ENCODE measurements at regions not wholly inside any gene's neighbourhood (a gene's known extent, or its start where the extent isn't known, plus 50 kb on each side); places are given as distances from the start of the nearest gene placed in this dataset.
"Not testable (repeated sequence)": the region's sequence is repeated elsewhere in the genome, so short reads cannot be mapped to it uniquely, and the experiment has no call there.

DNA sequence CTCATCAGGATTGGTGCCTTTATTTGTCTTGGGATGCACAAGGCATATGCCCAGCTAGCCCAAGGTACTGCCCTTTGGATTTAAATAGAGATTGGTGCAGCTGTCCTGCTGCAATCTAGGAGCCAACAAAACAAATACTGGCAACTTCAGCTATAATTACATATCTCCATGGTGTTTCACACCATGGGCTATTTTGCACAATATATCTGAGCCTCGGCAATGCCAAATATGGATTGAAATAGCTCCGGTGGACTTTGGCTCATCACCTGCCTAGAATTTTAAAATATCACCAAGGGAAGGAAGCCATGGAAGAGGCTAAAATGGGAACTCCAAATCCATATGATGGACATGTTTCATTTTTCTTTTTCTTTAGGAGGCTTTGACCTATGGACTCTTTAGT lies 367.8 kb upstream of the UMPS start:
- Mint-ChIP-seq H3K4me3 (no peak overlapping the region), H3K36me3 (no peaks in the 10 kb centered on the region), H3K27ac (no peak overlapping the region), H3K27me3 (peaks cover 19% of the 10 kb centered on the region), H3K9me3 (no peaks in the 10 kb centered on the region), H3K4me1 (no peaks in the 10 kb centered on the region)
- ATAC-seq, result no peak

DNA sequence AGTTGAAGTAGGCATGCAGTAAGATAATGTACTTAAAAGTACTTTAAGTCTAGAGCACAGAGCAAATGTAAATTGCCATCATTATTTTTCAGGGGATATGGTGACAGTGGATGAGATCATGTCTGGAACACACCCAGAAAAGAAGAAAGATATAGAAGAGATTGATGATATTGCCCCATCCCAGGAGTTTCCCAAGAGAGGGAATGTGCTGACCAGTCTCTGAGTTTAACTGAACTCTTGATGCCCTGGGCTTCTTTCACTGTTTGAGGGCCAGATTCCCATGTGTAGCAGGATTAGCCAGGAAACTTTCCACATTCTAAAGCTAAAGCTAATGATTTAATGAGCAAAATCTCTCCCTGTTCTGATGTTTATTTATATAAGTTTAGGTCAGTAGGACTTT lies 366.8 kb upstream of the UMPS start:
- no peaks in the 10 kb centered on the region for H3K36me3 Mint-ChIP-seq
- no peak overlapping the region for H3K4me3 Mint-ChIP-seq
- no peak overlapping the region for H3K27ac Mint-ChIP-seq
- no peaks in the 10 kb centered on the region for H3K4me1 Mint-ChIP-seq
- ATAC-seq, result no peak
- no peaks in the 10 kb centered on the region for H3K9me3 Mint-ChIP-seq
- peaks cover 15% of the 10 kb centered on the region for H3K27me3 Mint-ChIP-seq

DNA sequence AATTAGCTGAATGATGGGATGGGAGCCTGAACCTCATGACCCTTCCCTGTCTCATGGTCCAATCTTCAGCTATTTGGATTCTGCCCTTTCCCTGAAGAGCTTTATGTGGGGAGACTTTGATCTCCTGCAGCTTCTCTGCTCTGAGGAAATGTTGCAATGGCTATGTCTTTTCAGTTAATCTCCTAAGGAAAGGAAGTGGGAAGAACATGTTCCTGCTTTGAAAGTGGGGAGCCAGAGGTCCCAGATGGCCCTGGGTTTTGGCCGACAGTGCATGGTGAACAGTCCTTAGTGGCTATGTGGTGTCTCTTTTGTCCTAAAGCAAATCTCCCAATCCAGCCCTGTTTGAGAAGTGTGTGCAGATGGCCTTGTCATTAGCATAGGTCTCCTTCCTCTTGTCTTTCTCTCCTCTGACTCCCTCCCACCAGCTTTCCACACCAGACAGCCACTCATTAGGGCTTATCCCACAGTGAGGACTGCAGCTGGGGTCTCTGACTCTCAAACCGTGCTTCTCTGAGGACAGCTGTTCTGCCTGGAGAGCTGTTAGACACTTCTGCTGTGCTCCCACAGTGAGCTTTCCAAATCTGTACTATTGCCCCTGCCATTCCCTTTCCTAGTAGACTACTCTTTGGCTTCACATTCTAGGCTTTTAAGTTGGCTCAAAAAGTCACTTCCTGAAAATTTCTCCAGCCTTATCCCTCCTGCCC lies 365.8 kb upstream of the UMPS start:
- Mint-ChIP-seq H3K9me3 (no peaks in the 10 kb centered on the region), H3K4me1 (no peaks in the 10 kb centered on the region)

DNA sequence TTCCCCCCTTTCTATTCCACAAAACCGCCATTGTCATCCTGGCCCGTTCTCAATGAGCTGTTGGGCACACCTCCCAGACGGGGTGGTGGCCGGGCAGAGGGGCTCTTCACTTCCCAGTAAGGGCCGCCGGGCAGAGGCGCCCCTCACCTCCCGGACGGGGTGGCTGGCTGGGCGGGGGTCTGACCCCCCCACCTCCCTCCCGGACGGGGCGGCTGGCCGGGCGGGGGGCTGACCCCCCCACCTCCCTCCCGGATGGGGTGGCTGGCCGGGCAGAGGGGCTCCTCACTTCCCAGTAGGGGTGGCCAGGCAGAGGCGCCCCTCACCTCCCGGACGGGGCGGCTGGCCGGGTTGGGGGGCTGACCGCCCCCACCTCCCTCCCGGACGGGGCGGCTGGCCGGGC lies 363.6 kb upstream of the UMPS start:
- H3K4me1 Mint-ChIP-seq, H3K27me3 Mint-ChIP-seq, H3K36me3 Mint-ChIP-seq, ATAC-seq, H3K9me3 Mint-ChIP-seq, H3K27ac Mint-ChIP-seq, H3K4me3 Mint-ChIP-seq: not testable (repeated sequence)

More for the DNA sequence above, 365.8 kb upstream of the UMPS start:
- Mint-ChIP-seq H3K27ac (no peak overlapping the region), H3K4me3 (no peak overlapping the region), H3K36me3 (no peaks in the 10 kb centered on the region), H3K27me3 (peaks cover 9% of the 10 kb centered on the region)
- ATAC-seq, result peak; percentile 43

DNA sequence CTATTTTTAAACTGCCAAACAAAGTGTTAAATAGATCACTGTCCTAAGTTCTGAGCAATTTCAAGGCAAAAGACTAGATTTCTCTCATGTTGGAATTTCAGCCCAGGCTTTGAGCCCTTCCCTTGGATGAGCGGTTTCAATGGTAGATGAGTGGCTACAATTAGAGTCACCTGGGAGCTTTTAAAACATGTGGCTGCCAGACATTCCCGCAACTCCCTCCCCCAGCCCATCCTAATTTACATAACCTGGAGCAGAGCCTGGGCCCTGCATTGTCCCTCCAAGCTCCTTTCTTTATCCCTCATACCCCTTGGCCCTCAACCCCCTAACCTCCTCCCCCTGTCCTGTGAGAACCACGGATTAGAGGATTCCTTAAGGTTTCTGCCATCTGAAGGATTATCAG lies 357.5 kb upstream of the UMPS start:
- Mint-ChIP-seq H3K4me3 (no peak overlapping the region), H3K27ac (no peak overlapping the region), H3K36me3 (no peaks in the 10 kb centered on the region), H3K9me3 (peaks cover 4% of the 10 kb centered on the region), H3K4me1 (no peaks in the 10 kb centered on the region), H3K27me3 (no peaks in the 10 kb centered on the region)
- ATAC-seq, result no peak

DNA sequence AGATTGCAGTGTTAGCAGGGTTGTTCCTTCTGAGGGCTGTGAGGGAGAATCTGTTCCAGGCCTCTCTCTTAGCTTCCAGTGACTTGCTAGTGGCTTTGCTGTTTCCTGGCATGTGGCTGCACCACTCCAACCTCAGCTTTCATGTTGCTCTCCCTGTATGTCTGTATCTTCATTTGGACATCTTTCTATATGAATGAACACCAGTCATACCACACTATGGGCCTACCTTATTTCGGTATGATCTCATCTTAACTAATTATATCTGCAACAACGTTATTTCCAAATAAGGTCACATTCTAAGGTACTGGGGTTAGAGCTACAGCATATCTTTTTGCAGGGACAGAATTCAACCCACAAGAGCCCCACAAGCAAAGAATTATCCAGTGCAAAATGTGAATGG lies 356.7 kb upstream of the UMPS start:
- Mint-ChIP-seq H3K4me1 (no peaks in the 10 kb centered on the region), H3K27me3 (no peaks in the 10 kb centered on the region), H3K4me3 (no peak overlapping the region), H3K9me3 (peaks cover 6% of the 10 kb centered on the region), H3K36me3 (no peaks in the 10 kb centered on the region), H3K27ac (no peak overlapping the region)
- ATAC-seq, result no peak

DNA sequence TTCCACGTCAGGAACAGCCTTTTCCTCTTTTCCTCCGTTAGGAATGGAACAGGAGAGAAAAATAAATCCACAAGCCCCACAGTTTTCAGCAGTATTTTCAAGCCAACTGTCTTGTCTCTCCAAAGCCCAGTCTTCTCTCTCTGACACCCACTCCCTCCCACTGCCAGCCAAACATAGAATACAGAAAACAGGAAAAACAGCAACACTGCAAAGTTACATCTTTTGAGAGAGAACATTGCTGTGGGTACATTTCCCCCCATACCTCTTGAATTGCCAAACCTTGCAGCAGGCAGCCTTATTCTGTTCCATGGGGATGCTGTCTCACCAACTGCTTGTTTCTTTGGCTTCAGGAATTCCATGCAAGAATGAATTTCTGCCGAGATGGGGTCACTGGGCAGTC lies 355.7 kb upstream of the UMPS start:
- H3K4me1 Mint-ChIP-seq, result no peaks in the 10 kb centered on the region
- no peaks in the 10 kb centered on the region for H3K27me3 Mint-ChIP-seq
- no peak overlapping the region for H3K27ac Mint-ChIP-seq
- H3K4me3 Mint-ChIP-seq, result no peak overlapping the region
- no peaks in the 10 kb centered on the region for H3K36me3 Mint-ChIP-seq
- peaks cover 6% of the 10 kb centered on the region for H3K9me3 Mint-ChIP-seq
- ATAC-seq, result no peak

DNA sequence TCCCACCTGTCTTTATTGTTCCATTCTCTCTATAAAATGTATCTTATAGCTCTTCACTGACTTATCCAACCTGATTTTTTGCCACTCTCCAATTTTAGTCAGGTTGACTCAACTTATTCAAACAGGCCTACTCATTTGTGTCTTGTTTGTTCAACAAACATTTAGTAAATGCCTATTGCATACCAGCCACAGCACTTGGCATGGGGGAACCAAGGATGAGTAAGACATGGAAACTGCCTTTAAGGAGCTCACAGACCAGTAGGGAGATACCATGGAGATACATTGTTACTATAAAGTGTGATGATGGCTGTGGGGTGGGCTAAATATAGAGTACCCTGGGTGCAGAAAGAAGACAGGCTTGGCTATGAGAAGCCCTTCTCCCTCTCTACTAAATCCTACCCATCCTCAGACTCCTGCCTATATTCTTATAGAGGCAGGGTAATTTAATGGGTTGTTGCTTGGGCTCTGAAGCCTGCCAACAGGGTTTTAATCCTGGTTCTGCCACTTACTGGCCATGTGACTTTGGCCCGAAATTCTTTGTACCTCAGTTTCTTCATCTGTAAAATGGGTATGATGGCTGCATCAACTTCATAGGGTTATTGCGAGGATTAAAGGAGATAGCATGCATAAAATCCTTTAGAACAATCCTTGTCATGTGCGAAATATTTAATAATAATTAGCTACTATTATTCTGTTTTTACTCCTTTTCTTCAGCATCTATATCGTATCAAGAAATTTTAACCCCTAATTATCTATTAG lies 348.5 kb upstream of the UMPS start:
- Mint-ChIP-seq H3K27ac (no peak overlapping the region), H3K27me3 (peaks cover 16% of the 10 kb centered on the region), H3K36me3 (no peaks in the 10 kb centered on the region), H3K9me3 (peaks cover 3% of the 10 kb centered on the region), H3K4me1 (no peaks in the 10 kb centered on the region), H3K4me3 (no peak overlapping the region)
- ATAC-seq, result no peak

DNA sequence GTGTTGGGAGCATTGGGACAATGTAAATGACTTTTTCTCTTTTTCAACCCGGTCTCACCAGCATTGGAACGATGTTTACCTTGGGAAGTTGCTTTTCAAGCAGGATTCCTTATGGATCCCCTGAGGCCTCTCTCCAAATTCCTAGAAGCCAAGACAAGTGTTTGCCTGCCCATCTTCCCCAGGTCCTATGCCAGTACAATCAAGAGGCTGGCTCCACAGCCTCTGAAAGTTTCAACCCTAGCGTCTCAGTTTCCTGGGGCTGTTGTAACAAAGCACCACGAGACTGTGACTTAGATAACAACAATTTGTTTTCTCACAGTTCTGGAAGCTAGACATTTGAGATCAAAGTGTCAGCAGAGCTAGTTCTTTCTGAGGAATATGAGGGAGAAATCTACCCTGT lies 347.2 kb upstream of the UMPS start:
- no peak overlapping the region for H3K27ac Mint-ChIP-seq
- no peak for ATAC-seq

DNA sequence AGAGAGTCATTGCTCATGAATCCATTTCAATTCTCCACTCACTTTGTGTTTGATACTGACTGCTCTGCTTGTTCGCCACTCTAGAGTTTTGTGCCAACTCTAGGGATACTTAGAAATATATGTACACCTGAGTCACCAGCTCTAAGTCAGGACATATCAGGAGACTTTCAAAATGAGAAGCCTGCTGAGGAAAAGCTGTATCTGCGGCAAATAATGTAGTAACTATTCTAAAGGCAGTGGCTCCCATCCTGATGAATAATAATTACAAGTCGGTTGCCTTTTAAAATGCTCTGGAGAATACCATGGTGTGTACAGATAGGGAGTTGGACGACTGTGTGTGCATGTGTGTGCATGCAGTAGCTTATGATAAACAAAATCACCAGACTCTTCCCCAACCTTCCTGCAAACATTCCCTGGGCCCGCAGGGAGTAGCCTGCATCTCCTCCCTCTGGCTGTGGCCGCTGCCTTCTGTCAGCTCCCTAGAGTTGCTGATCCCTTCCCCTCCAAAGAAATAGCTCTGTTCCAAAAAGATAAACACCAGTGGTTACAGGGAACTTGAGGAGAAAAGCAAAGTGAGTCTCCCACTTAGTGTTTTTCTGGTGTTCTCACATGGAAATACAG lies 346.3 kb upstream of the UMPS start:
- ATAC-seq, result no peak
- Mint-ChIP-seq H3K27ac (no peak overlapping the region), H3K4me3 (no peak overlapping the region), H3K9me3 (no peaks in the 10 kb centered on the region), H3K4me1 (no peaks in the 10 kb centered on the region), H3K27me3 (peaks cover 16% of the 10 kb centered on the region), H3K36me3 (no peaks in the 10 kb centered on the region)

More for the DNA sequence above, 347.2 kb upstream of the UMPS start:
- H3K36me3 Mint-ChIP-seq, result no peaks in the 10 kb centered on the region
- H3K9me3 Mint-ChIP-seq, result no peaks in the 10 kb centered on the region
- no peaks in the 10 kb centered on the region for H3K4me1 Mint-ChIP-seq
- H3K4me3 Mint-ChIP-seq, result no peak overlapping the region
- H3K27me3 Mint-ChIP-seq, result peaks cover 16% of the 10 kb centered on the region

DNA sequence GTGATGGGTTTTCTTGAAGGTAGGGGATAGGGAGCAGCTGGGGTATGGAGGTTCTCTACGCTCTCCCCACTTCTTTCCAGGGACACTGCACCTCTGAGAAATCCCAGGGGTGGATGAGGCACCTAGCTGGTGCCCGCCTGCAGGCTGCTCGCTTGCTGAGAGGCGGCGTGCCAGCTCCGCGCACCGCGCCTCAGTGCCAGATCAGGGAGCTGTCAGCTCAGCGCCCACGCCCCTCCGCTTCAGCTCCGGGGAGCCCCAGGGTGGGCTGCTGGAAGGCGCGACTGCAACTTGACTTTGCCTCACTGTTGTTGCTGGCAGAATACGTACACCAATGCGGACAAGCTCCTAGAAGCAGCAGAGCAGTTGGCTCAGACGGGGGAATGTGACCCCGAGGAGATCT lies 345.7 kb upstream of the UMPS start:
- ATAC-seq, result no peak
- Mint-ChIP-seq H3K27ac (no peak overlapping the region), H3K36me3 (no peaks in the 10 kb centered on the region), H3K27me3 (peaks cover 16% of the 10 kb centered on the region), H3K4me3 (no peak overlapping the region), H3K4me1 (no peaks in the 10 kb centered on the region), H3K9me3 (no peaks in the 10 kb centered on the region)

DNA sequence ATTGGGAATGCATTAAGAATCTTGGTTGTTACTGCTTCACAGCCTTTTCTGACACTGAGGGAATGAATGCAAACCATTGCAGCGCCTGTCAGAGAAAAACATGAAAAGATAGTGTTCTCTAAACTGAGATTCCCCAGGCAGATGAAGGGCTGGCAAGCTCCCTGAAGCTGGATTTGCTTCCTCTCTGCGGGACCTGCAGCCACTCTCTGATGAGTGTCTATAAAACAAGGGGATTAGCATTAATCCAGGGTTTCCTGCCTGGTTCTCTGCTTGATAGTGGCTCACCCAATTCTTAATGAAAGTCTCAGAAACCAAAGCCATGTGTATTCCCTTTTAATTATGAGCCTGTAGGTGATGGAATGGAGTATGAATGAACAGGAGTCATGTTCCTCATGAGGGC lies 344.3 kb upstream of the UMPS start:
- no peak for ATAC-seq
- Mint-ChIP-seq H3K27me3 (peaks cover 23% of the 10 kb centered on the region), H3K27ac (no peak overlapping the region), H3K4me1 (no peaks in the 10 kb centered on the region), H3K36me3 (no peaks in the 10 kb centered on the region), H3K9me3 (no peaks in the 10 kb centered on the region), H3K4me3 (no peak overlapping the region)

DNA sequence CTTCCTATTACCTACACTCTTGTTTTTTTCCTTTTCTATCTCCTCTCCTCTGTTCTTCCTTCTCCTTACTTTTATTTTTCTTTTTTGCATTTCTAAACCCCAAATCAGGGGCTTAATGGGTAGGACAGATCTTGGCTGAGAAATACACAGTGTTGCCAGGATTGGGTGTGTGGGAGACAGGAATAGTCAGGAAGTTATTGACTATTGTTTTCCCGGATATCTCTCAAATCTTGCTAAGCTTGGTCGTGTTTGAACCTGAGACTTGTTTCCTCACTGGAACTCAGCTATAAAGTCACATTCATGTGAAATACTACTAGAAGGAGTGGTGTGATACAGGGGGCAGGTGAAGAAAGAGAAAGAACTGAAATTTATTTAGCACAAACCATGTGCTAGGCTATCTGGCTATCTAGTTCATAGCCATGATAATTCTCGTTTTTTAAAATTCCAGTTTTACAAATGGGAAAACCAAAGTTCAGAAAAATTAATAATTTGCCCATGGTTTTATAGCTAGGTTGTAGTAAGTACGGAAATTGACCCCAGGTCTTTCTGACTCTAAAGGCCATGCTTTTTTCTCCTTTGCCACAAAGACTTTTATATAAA lies 343.2 kb upstream of the UMPS start:
- Mint-ChIP-seq H3K36me3 (no peaks in the 10 kb centered on the region), H3K4me3 (no peak overlapping the region), H3K27me3 (peaks cover 25% of the 10 kb centered on the region), H3K27ac (no peak overlapping the region), H3K4me1 (no peaks in the 10 kb centered on the region), H3K9me3 (no peaks in the 10 kb centered on the region)
- ATAC-seq, result no peak

DNA sequence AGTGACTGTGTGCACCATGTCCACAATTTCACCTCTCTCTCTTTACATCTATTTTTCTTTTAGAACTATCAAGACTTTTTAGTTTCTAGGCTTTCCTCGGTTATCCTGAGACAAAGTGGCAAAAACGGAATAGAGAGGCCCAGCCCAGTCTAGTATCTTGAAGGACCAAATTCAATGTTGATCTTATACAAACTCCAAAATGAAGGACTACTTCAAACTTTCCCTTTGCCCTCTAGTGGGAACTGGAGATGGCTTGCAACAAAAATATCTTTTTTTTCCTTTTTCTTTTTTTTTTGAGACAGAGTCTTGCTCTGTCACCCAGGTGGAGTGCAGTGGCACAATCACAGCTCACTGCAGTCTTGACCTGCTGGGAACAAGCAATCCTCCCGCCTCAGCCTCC lies 338.5 kb upstream of the UMPS start:
- no peak overlapping the region for H3K27ac Mint-ChIP-seq
- no peak overlapping the region for H3K4me3 Mint-ChIP-seq
- H3K36me3 Mint-ChIP-seq, result no peaks in the 10 kb centered on the region
- ATAC-seq, result no peak
- H3K4me1 Mint-ChIP-seq, result no peaks in the 10 kb centered on the region
- no peaks in the 10 kb centered on the region for H3K9me3 Mint-ChIP-seq
- peaks cover 9% of the 10 kb centered on the region for H3K27me3 Mint-ChIP-seq

DNA sequence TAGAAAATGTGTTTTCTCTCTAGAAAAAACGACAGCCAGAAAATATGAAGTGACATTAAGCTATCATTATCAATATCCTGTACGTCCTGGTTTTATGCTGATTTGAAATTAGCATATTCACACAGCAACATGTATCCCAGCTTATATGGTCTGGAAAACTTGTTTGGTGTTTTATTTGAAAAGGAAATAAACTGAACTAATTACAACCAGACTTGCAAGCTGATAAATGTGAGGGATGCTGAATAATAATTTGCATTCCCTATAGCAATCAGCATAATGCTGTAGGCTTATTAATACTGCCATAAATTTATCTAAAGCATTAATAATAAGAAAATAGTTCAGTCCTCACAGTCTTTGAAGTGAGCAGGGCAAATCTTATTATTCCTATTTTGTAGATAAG lies 336.9 kb upstream of the UMPS start:
- Mint-ChIP-seq H3K27me3 (peaks cover 10% of the 10 kb centered on the region), H3K4me3 (no peak overlapping the region), H3K27ac (no peak overlapping the region), H3K9me3 (no peaks in the 10 kb centered on the region), H3K36me3 (no peaks in the 10 kb centered on the region), H3K4me1 (no peaks in the 10 kb centered on the region)
- no peak for ATAC-seq

DNA sequence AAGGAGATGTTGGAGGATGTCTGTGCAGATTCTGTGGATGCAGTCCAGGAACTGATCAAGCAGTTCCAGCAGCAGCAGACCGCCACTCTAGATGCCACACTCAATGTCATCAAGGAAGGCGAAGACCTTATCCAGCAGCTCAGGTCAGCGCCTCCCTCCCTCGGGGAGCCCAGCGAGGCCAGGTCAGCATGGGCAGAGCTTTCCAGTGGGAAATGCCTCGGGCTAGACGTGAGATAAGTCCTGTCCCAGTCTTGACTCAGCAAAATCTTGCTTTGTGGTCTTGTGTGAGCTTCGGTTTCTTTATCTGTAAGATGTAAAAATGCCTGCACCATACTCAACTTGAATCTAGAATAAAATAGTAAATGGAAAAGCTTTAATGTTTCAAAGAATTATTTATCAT lies 335.1 kb upstream of the UMPS start:
- ATAC-seq, result no peak
- no peaks in the 10 kb centered on the region for H3K36me3 Mint-ChIP-seq
- H3K27me3 Mint-ChIP-seq, result peaks cover 17% of the 10 kb centered on the region
- H3K4me3 Mint-ChIP-seq, result no peak overlapping the region
- H3K4me1 Mint-ChIP-seq, result no peaks in the 10 kb centered on the region
- no peak overlapping the region for H3K27ac Mint-ChIP-seq
- no peaks in the 10 kb centered on the region for H3K9me3 Mint-ChIP-seq

All from stimulated activated memory B cell treated with anti-CD40 and anti-IgM and Interleukin-4, amounts not matched to agents 10 μg/mL and 1 μg/mL and 100 μg/mL, for 72 hours (primary cell).